Activated gamma-delta T cell treated with anti-CD3 and anti-CD28 coated beads, Interleukin-2, amount 50 U/mL, for 16 hours (primary cell): ENCODE measurements at regions not wholly inside any gene's neighbourhood (a gene's known extent, or its start where the extent isn't known, plus 50 kb on each side); places are given as distances from the start of the nearest gene placed in this dataset.

ENCODE experiments used
- DNase-seq: peaks from one replicate; pipeline ENCODE4 v3.0.0-alpha.2; 2020; ENCODE audit warnings: low read depth

- peak; percentile 29 for DNase-seq
Measured at GRCh38 chr1:25001125-25001915, 71.2 kb upstream of the RUNX3 start.

DNA sequence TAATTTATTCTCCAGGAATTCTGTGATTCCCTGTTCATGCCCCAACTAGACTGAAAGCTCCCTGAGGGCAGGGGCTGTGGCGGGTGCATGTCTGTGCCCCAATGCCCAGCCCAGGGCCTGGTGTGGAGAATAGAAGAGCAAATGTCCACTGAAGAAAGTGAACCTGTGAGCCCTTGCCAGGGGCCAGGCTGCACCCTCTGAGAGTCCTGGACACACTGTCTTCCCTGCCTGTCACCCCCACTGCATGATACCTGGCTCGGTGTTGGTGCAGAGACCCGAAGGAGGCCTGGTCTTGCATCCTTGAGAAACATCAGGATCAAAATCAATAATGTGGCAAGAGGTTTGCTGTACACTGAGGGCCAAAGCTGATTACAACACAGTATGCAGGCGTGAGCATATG is 69.8 kb upstream of the RUNX3 start:
- DNase-seq: no peak

GRCh38 chr1:24999426-24999825 is 69.3 kb upstream of the RUNX3 start:
- DNase-seq: no peak

DNA sequence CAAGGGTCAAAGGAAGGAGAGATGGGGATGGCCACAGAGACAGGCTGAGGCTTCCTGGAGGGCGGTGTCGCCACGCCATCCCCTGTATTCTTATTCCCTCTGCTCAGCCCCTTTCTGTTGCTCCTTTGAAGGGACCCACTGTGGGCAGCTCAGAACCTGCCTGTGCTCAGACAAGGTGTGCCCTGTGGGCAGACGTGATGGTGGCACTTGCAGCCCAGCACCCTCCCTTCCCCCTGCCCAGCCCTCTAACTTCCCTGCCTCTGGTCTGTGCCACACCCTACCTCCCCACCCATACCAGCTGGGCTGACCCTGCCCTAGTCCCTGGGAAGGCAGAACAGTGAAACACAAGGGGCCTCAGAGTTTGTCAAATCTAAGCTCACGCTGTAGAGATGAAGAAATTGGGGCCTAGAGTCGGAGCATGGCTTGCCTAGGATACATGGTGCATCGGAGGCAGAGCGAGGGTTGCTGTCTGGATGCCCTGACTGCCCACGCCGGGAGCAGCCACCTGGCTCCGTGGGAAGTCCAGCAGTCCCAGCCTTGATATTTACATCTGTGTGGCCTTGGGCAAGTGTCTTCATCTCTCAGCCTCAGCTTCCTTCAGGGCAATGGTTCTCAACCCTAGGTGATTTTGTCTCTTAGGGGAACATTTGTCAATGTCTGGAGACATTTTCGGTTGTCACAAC is 68.6 kb upstream of the RUNX3 start:
- no peak for DNase-seq

GRCh38 chr1:24996983-24997893 is 67.2 kb upstream of the RUNX3 start:
- peak; percentile 63 for DNase-seq

- no peak for DNase-seq
Measured at GRCh38 chr1:24996456-24996855, 66.4 kb upstream of the RUNX3 start.

- DNase-seq: no peak
Measured at GRCh38 chr1:24995661-24996060, 65.6 kb upstream of the RUNX3 start.

GRCh38 chr1:24995140-24995539 is 65.1 kb upstream of the RUNX3 start:
- DNase-seq: no peak

DNA sequence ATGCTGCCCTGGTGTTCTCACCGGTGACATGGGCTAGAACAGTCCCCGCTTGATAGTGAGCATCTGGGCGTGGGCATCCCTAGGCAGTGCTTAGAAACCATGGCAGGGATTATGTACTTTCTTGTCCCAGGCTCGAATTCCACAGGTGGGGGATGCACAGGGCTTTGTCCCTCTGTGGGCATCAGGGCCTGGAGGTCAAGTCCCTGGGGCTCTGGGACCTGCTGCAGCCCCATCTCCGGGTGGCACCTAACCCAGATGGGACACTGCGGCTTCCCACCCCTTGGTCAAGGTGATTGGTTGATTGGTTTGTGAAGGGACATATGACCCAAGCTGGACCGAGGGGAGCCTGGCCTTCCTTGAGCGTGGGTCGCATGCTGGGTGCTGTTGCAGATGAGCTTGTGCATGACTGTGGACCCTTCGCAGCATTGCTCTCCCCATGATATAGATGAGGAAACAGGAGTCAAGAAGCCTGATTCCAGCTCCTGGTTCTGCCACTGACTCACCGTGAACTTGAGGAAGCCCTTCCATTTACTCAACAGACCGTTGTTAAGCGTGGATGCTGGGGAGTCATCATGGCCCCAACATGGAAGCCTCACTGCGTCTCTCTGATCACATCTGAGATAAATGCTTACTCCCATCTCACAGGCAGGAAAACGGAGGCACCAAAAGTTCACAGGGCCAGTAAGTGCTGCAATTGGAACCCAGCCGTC is 64.0 kb upstream of the RUNX3 start:
- DNase-seq: no peak

GRCh38 chr1:24992761-24993211 is 62.7 kb upstream of the RUNX3 start:
- DNase-seq: no peak

- no peak for DNase-seq
Measured at GRCh38 chr1:24992124-24992760, 62.2 kb upstream of the RUNX3 start.

- DNase-seq: no peak
Measured at GRCh38 chr1:24991697-24992096, 61.6 kb upstream of the RUNX3 start.

GRCh38 chr1:24990779-24991641 is 60.9 kb upstream of the RUNX3 start:
- DNase-seq: no peak

- no peak for DNase-seq
Measured at GRCh38 chr1:24990136-24990535, 60.1 kb upstream of the RUNX3 start.

- no peak for DNase-seq
Measured at GRCh38 chr1:24989082-24989481, 59.0 kb upstream of the RUNX3 start.

- no peak for DNase-seq
Measured at GRCh38 chr1:24988558-24988912, 58.5 kb upstream of the RUNX3 start.

GRCh38 chr1:24987875-24988557 is 57.9 kb upstream of the RUNX3 start:
- DNase-seq: no peak

DNA sequence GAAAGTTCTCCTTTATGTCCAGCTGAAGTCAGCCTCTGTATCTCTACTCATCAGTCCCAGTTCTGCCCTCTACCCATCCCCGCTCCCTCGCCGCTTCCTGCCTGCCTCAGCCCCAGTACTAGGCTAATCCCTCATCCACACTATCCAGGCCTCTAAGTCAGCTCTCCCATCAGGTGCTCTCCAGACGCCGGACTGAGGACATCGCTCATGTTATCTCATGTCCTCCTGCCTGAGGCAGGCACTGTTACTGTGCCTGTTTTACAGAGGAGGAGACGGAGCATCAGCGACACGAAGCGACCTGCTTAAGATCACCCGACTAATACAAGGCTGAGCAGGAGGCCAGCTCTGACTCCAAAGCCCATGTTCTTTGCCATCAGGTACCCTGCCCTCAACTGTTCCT is 57.3 kb upstream of the RUNX3 start:
- DNase-seq: no peak

- no peak for DNase-seq
Measured at GRCh38 chr1:24986372-24986965, 56.4 kb upstream of the RUNX3 start.

DNA sequence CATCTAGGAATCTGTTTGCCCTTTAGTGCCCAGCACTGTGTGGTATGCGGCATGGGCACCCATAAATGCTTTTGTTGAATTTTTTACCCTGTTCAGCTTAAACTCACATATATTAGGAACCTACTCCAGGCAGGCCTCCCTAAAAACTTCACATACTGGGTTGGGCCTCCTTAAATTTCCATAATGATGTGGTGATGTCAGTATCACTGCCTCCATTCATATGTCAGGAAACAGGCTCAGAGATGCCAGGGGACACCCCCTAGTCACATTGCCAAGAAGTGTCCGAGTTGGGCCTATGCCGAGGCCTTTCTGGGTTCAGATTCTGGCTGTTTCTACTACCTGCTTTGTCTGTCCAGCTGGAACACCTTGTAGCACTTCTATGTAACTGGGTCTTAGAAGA is 55.7 kb upstream of the RUNX3 start:
- no peak for DNase-seq
